Left lung (tissue), 4 donors: ENCODE measurements at regions not wholly inside any gene's neighbourhood (a gene's known extent, or its start where the extent isn't known, plus 50 kb on each side); places are given as distances from the start of the nearest gene placed in this dataset.

Experiments used
- ATAC-seq: fragments of 200-7000 bp; cut with Tn5 transposase; one replicate; pipeline ENCODE4 v1.9.1; 2020; ENCODE audit warnings: moderate library complexity
- DNase-seq, 4 donors: peaks; one replicate each; pipeline ENCODE4 v3.0.0-alpha.2; 2013 to 2020
- H3K27ac ChIP-seq, 2 donors: fragments of 200-600 bp; sonication (generic) in 1 of 2; one replicate each; pipeline versions ENCODE4 v1.5.0 to v1.8.0; 2020 to 2021
- H3K27me3 ChIP-seq, 2 donors: fragments of 200-600 bp; sonication (generic) in 1 of 2; one replicate each; pipeline versions ENCODE4 v1.5.0 to v1.8.0; 2020 to 2021
- H3K36me3 ChIP-seq, 2 donors: fragments of 200-600 bp; sonication (generic) in 1 of 2; one replicate each; pipeline versions ENCODE4 v1.5.0 to v1.8.0; 2020 to 2021
- H3K4me1 ChIP-seq, 2 donors: fragments of 200-600 bp; one replicate each; pipeline ENCODE4 v1.8.0; 2021
- H3K4me3 ChIP-seq, 2 donors: fragments of 200-600 bp; sonication (generic) in 1 of 2; one replicate each; pipeline versions ENCODE4 v1.5.0 to v1.8.0; 2020 to 2021; ENCODE audit warnings: mild to moderate bottlenecking in 1 of 2
- H3K9me3 ChIP-seq, 2 donors: fragments of 200-600 bp; sonication (generic) in 1 of 2; one replicate each; pipeline versions ENCODE4 v1.5.0 to v1.8.0; 2020 to 2021
- intact Hi-C, 2 donors: fragments of 100-400 bp; cut with DNase I; formaldehyde crosslinking; loops; one replicate each; pipeline versions ENCODE4 v1.11.2 to v1.14.2; 2022
- TF ChIP-seq, protein P1 (sequence below), 2 donors: fragments of 200-600 bp; sonication (generic) in 1 of 2; IDR thresholded peaks; one replicate each; pipeline versions ENCODE4 v1.5.0 to v1.8.0; 2021; ENCODE audit warnings: antibody characterized with exemption in 2 of 2
- donor health status: DM: no; HTN: yes; CAD: no.
- donor health status: DM: no; HTN: no; CAD: no.

DNA sequence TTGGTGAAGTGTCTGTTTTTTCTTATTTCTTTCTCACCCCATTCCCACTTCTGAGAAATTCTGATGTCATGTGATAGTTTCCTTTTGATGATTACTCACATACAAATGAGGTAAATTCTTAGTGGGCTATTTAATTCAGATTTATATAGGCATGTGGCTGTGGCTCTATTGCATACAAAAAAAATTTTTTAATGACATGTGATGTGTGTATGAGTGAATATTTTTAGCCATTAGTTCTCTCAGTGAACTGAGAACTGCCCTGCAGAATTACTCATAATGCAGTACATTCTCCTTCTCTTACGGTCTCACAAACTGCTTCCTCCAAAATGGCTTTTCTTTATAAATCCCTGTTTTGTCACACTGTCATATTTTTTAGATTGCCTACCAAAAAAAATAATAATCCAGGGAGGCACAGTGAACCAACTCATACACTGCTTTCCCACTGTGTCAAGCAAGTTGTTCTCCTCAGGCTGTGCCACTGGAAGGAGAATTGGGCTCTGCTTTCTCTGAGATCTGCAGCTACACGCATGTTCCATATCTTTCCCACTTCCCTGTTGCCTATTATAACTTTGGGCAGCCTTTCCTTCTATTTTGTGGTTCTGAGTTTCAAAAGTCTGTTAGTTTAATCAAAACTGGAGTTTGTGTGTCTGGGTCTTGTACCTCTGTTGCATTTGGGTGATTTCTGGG, 415.7 kb upstream of the THBS1 start:
- H3K36me3 ChIP-seq, result no peaks in the 10 kb centered on the region
- no peaks in the 10 kb centered on the region for H3K27me3 ChIP-seq
- TF ChIP-seq, protein P1, sequence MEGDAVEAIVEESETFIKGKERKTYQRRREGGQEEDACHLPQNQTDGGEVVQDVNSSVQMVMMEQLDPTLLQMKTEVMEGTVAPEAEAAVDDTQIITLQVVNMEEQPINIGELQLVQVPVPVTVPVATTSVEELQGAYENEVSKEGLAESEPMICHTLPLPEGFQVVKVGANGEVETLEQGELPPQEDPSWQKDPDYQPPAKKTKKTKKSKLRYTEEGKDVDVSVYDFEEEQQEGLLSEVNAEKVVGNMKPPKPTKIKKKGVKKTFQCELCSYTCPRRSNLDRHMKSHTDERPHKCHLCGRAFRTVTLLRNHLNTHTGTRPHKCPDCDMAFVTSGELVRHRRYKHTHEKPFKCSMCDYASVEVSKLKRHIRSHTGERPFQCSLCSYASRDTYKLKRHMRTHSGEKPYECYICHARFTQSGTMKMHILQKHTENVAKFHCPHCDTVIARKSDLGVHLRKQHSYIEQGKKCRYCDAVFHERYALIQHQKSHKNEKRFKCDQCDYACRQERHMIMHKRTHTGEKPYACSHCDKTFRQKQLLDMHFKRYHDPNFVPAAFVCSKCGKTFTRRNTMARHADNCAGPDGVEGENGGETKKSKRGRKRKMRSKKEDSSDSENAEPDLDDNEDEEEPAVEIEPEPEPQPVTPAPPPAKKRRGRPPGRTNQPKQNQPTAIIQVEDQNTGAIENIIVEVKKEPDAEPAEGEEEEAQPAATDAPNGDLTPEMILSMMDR (IDR thresholded peaks at IDR 0.05), result no peak
- intact Hi-C loops, result no loop called here
- no peak for ATAC-seq
- H3K9me3 ChIP-seq, result no peaks in the 10 kb centered on the region
- H3K27ac ChIP-seq, result no peak overlapping the region
- H3K4me1 ChIP-seq, result no peaks in the 10 kb centered on the region
- no peak for DNase-seq
- no peak overlapping the region for H3K4me3 ChIP-seq

DNA sequence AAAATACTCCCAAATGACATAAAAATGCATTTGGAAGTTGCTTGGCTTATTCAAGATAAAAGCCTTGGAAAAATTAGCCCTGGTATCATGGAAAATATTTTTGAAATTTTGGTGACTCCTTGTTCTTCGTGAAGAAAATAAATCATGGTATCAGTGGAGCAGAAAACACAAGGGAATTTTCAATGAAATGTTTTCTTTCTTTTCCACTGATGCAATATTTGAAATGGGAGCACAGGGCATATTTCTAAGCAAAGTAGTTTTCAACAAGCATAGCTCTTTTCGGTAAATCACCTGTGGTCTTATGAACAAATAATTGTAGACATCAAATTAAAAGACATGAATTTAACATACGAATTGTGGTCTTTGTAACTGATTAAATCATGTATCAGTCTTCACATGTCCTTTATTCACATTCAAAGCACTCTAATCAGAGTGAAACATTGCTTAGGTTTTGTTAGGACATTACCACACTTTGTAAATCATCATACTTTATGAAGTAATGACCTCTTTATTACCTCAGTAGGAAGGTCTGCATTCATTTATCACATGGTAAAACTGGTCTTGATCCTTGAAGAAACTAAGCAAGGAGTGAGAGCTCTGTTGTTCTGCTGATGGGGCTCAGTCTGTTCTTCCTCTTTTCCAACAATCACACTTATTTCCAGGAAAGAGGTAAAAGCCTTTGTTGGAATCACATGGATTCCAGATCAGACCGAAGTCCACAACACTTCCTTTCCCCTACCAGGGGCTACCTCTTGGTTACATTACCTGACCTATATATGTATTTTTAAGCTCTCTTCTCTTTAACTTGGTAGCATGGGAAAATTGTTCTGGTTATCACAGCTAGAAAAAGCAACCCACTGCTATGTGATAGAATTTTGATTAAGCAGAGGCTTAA, 413.5 kb upstream of the THBS1 start:
- H3K27ac ChIP-seq, result no peak overlapping the region
- H3K9me3 ChIP-seq, result no peaks in the 10 kb centered on the region
- TF ChIP-seq, protein P1 (IDR thresholded peaks at IDR 0.05), result no peak
- DNase-seq (no peak), ATAC-seq (no peak)
- peaks cover 4 to 9% of the 10 kb centered on the region in 2 donors for H3K4me1 ChIP-seq
- no peak overlapping the region for H3K4me3 ChIP-seq
- intact Hi-C loops, result no loop called here
- no peaks in the 10 kb centered on the region for H3K27me3 ChIP-seq
- no peaks in the 10 kb centered on the region for H3K36me3 ChIP-seq

DNA sequence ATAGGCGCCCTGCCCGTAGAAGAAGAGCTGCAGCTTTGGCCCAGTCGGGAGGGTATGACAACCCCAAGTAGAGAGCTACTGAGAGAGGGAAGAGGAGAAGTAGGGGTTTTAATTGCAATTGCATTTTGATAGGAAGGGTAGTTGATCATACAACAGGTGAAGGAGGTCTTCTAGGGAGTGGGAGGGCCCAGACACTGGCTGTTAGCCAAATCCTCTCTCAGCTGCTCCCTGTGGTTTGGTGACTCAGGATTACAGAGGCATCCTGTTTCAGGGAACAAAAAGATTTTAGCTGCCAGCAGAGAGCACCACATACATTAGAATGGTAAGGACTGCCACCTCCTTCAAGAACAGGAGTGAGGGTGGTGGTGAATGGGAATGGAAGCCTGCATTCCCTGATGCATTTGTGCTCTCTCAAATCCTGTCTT, 408.9 kb upstream of the THBS1 start:
- DNase-seq (peak in 3 of 4 donors; percentile 53 to 83 (median 60)), ATAC-seq (peak; percentile 98)
- Histone ChIP-seq H3K4me1 (peaks cover 4 to 17% of the 10 kb centered on the region in 2 donors), H3K36me3 (no peaks in the 10 kb centered on the region), H3K27me3 (no peaks in the 10 kb centered on the region), H3K27ac (peak overlapping the region in 1 of 2 donors; percentile 13), H3K4me3 (no peak overlapping the region), H3K9me3 (no peaks in the 10 kb centered on the region)
- intact Hi-C loops, result loop anchor here in 1 of 2 donors (10.0 kb wide), 1 partner anchor 413 kb away; the partner anchor contains the start of gene THBS1
- TF ChIP-seq, protein P1 (IDR thresholded peaks at IDR 0.05), result peak; percentile 35 to 37

DNA sequence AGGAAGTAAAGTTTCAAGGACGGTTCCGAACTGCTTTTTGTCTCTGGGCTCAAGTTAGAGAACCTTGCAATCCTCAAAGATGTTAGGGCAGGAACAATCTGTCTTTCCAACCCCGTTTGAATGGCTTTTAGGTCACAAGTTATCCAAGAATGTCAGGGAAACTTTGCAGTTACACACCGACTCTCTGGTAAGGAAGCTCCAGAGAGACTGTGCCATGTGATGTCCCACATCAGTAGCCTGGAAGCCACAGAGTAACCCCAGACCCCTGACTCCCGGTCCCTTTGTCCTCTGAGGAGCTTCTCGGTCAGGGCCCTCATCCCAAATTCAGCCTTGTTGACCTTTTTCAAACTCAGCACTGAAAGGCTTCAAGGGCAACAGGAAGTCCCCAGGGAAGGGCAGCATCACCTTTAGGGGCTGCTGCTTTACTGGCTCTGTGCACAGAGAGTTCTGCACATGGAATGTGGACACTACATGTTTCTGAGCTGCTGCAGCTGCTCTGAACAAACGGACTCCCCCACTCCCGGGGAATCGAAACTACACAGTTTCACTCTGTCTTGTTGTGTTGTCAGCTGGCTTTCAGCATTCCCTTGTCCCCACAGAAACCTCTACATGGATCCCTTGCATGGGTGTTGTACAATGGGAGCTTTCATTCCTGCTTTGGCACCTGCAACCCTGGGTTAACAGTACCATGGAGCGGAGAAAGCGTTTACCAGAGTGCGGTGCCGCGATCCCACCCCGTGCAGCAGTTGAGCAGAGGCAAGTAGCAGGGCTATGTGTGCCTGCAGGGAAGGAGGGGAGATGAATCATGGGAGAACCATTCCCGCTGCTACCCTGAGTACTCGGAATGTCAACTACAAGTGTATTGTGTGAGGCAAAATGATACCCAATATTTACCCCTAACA, 408.2 kb upstream of the THBS1 start:
- TF ChIP-seq, protein P1 (IDR thresholded peaks at IDR 0.05), result no peak
- Histone ChIP-seq H3K9me3 (no peaks in the 10 kb centered on the region), H3K4me1 (peaks cover 4 to 17% of the 10 kb centered on the region in 2 donors), H3K4me3 (no peak overlapping the region), H3K27me3 (no peaks in the 10 kb centered on the region), H3K27ac (peak overlapping the region in 1 of 2 donors; percentile 13), H3K36me3 (no peaks in the 10 kb centered on the region)
- DNase-seq (peak in 2 of 4 donors; percentile 64 to 67), ATAC-seq (peak; percentile 62)
- intact Hi-C loops, result loop anchor here in 1 of 2 donors (10.0 kb wide), 1 partner anchor 412 kb away; the partner anchor contains the start of gene THBS1
